ENCODE measurements at regions not wholly inside any gene's neighbourhood (a gene's known extent, or its start where the extent isn't known, plus 50 kb on each side); places are given as distances from the start of the nearest gene placed in this dataset.
A peak's percentile ranks its signal among the peaks of the same experiment; 100 is the strongest.

DNA sequence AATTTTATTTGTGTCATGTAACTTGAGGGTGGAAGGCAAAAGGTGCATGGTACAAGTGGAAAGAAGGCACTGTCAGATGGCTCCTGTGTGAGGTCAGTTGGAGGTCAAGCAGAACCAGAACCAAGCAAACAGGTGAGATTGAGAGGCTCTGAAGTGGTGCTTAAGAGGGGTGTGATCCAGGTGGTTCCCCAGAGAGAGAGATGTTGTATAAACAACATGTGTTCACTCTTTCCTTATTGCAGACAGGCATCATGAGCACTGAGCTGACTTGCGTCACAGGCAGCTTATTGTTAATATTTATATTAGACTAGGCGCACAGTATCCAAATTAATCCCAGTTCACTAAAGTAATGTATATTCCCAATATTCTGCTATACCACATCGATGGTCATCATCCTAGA lies 56.8 kb downstream of the CXCL13 start:
- peak; percentile 42 for DNase-seq
